Fibroblast of pulmonary artery (primary cell): ENCODE measurements at regions not wholly inside any gene's neighbourhood (a gene's known extent, or its start where the extent isn't known, plus 50 kb on each side); places are given as distances from the start of the nearest gene placed in this dataset.

ENCODE experiments used
- DNase-seq: peaks from one replicate; pipeline ENCODE4 v3.0.0-alpha.2; 2010; ENCODE audit warnings: low read depth
- H3K4me3 ChIP-seq: replicated peaks from 2 replicates; pipeline ENCODE4 v1.5.1; 2011; ENCODE audit warnings: low read depth, mild to moderate bottlenecking, control low read depth, low read length, moderate library complexity
- CTCF ChIP-seq: IDR thresholded peaks from 2 replicates; pipeline ENCODE4 v1.5.1; 2011; ENCODE audit warnings: mild to moderate bottlenecking, control low read depth, low read length, inconsistent platforms; ENCODE audit errors: missing control alignments

DNA sequence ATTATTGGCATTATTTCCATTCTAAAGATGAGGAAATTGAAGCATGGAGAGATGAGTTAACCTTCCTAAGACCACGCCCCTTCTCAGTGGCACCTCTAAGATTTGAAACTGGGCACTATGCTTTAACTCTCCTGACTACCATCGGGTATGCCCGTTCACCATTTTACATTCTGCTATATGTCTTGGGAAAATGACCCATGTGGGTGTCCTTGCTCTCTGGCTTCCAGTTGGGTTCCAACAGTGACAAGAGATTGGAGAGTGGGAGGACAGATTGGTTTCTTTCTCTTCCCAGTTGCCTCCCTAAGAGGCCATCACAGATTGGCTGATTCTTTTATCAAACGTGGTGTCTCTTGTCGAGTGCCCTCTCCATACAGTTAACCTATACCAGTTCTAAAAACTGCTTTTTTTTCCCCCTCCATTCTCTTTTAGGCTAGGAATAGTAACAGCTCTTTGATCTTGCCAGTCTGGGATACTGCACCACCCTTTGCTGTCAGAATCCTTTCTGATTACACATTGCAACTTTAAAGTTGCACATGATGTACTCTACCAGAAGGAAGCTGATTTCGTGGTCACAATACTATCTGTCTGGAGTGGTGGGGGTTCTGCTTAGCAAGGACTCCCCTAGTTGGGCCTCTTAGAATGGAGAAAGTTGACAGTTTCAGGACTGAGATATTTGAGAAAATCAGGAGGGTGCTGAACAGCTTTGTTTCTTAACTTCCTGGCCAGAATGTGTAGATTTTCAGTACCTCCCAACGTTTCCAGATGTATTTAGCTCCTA is 88.0 kb upstream of the ELOVL5 start:
- DNase-seq = peak; percentile 50
- no peak overlapping the region for H3K4me3 ChIP-seq
- no peak for TF ChIP-seq CTCF

- no peak overlapping the region for H3K4me3 ChIP-seq
- no peak for DNase-seq
- TF ChIP-seq CTCF = no peak
These were observed 85.2 kb upstream of the ELOVL5 start for GRCh38 chr6:53433951-53434285.

DNA sequence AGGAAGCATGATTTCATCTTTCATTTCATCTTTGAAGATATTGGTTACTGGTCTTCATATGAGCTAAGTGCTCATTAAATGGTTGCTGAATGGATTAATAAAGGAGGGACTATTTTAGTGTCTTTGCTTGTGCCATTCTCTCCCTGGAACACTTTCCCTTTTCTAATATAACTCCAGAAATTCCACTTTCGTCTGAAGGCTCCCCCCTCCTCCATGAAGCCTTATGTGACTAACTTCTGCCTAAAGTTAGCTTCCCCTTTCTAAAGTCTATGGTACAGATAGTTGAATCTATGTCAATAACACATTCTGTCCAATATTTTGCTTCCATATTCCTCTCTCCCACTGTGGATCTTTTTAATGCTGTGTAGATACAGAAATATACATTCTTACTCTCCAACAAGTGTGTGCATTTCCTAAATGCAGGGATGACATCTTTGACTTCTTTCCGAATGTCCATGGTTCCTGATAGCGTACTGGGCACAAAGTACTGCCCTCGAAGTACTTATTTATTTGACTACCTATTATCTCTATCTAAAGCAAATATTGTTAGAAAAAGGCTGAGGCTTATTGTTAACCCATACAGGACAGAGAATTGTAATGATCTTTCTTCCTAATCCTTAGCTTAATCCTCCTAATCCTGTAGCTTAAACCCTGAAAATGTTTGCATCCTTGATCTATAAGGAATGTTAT is 84.7 kb upstream of the ELOVL5 start:
- no peak for TF ChIP-seq CTCF
- no peak for DNase-seq
- no peak overlapping the region for H3K4me3 ChIP-seq

DNA sequence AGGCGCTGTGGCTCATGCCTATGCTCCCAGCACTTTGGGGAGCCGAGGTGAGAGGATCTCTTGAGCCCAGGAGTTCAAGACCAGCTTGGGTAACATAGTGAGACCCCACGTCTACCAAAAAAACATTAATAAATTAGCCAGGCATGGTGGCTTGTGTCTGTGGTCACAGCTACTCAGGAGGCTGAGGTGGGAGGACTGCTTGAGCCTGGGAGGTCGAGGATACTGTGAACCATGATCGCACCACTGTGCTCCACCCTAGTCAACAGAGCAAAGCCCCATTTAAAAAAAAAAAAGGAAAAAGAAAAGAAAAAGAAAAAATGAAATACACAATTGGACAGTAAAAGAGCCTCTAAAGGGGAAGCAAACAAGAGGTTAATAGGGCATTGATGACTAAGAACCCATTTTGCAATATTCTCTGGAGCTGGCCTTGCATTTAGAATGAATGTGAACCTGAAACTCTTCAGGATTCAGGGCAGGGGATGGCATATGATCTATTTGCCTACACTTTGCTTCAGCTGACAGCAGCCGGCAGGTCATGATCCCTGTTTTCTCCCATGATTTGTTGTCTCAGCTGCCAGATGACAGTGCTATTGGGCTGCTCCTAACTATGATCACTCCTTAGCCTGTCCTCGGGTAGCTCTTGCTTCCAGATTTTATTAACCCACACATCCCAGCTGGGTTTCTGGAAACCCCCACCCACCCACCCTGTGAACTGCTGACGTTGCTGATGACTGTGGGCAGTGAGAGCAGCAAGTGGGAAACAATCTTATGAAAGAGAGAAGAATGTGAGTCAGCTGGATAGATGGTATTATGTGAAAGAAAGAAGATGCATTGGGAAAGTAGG is 83.8 kb upstream of the ELOVL5 start:
- no peak for TF ChIP-seq CTCF
- H3K4me3 ChIP-seq = no peak overlapping the region
- DNase-seq = peak; percentile 88

GRCh38 chr6:53431704-53432103 is 83.0 kb upstream of the ELOVL5 start:
- no peak for TF ChIP-seq CTCF
- H3K4me3 ChIP-seq = no peak overlapping the region
- no peak for DNase-seq

- H3K4me3 ChIP-seq = no peak overlapping the region
- DNase-seq = no peak
- no peak for TF ChIP-seq CTCF
These were observed 80.7 kb upstream of the ELOVL5 start for GRCh38 chr6:53429401-53429800.
